ENCODE measurements at regions not wholly inside any gene's neighbourhood (a gene's known extent, or its start where the extent isn't known, plus 50 kb on each side); places are given as distances from the start of the nearest gene placed in this dataset.
A peak's percentile ranks its signal among the peaks of the same experiment; 100 is the strongest.
"Not testable (repeated sequence)": the region's sequence is repeated elsewhere in the genome, so short reads cannot be mapped to it uniquely, and the experiment has no call there.

DNA sequence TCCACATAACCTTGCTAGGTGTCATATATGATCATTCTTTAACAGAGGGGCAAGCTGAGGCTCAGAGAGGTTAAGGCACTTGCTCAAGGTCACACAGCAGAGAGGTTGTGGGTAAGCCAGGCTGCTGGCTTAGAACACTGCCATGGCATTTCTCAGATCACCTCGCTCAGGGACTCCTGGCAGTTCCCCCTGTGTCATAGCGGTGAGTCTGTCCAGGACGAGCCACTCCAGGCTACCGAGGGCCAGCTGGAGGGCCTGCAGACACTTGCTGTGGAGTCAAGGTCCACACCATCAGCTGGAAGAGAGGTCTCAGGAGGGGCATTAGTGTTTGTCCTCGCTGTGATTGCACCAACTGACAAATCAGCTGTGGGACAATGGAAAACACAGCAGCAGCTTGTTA is 794.7 kb downstream of the SPATA31A7 start:
- H3K9me2 ChIP-seq (replicated peaks; ENCODE audit: low read length); H3K79me2 ChIP-seq (ENCODE audit: low read length); H3K27me3 ChIP-seq (ENCODE audit: low read length); H3K27ac ChIP-seq (ENCODE audit: low read length); DNase-seq; H3K36me3 ChIP-seq (ENCODE audit: low read depth, low read length); BruUV-seq (replicated peaks); H3K4me1 ChIP-seq (ENCODE audit: insufficient read depth, low read length); POLR2A ChIA-PET (ENCODE audit: unreplicated experiment); H3K4me2 ChIP-seq (ENCODE audit: low read length); H4K20me1 ChIP-seq (ENCODE audit: low read length); H3K4me3 ChIP-seq (ENCODE audit: low read length); H3F3A ChIP-seq (ENCODE audit: low read length, unreplicated experiment); ATAC-seq; CTCF ChIA-PET; H3K9ac ChIP-seq (ENCODE audit: low read length); H3K9me3 ChIP-seq (ENCODE audit: low read length); H2AFZ ChIP-seq (ENCODE audit: low read length); intact Hi-C loops (cut with micrococcal nuclease): not testable (repeated sequence)

DNA sequence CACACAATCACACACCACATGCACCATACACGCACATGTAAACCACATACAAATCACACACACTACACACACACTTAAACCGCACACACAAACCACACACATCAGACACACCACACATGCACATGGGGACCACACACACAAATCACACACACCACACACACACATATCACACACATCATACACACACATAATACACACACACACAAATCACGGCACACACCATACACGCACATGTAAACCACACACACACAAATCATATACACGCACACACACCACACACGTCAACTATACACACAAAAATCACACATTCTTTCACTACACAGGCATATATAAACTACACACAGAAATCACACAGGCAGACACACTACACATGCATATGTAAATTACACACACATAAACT is 802.3 kb downstream of the SPATA31A7 start:
- CTCF ChIA-PET; H3K4me2 ChIP-seq (ENCODE audit: low read length); POLR2A ChIA-PET (ENCODE audit: unreplicated experiment); H3F3A ChIP-seq (ENCODE audit: low read length, unreplicated experiment); H3K9me2 ChIP-seq (replicated peaks; ENCODE audit: low read length); H3K4me1 ChIP-seq (ENCODE audit: insufficient read depth, low read length); H3K27me3 ChIP-seq (ENCODE audit: low read length); H3K9me3 ChIP-seq (ENCODE audit: low read length); H3K9ac ChIP-seq (ENCODE audit: low read length); intact Hi-C loops (cut with micrococcal nuclease); DNase-seq; H3K36me3 ChIP-seq (ENCODE audit: low read depth, low read length); H3K4me3 ChIP-seq (ENCODE audit: low read length); BruUV-seq (replicated peaks); H2AFZ ChIP-seq (ENCODE audit: low read length); H4K20me1 ChIP-seq (ENCODE audit: low read length); ATAC-seq; H3K79me2 ChIP-seq (ENCODE audit: low read length); H3K27ac ChIP-seq (ENCODE audit: low read length): not testable (repeated sequence)

- H3K27ac ChIP-seq (ENCODE audit: low read length); H3K9ac ChIP-seq (ENCODE audit: low read length); H3K79me2 ChIP-seq (ENCODE audit: low read length); H3K9me2 ChIP-seq (replicated peaks; ENCODE audit: low read length); H3K36me3 ChIP-seq (ENCODE audit: low read depth, low read length); H3K4me2 ChIP-seq (ENCODE audit: low read length); H4K20me1 ChIP-seq (ENCODE audit: low read length); H3F3A ChIP-seq (ENCODE audit: low read length, unreplicated experiment); H3K9me3 ChIP-seq (ENCODE audit: low read length); H2AFZ ChIP-seq (ENCODE audit: low read length); intact Hi-C loops (cut with micrococcal nuclease); POLR2A ChIA-PET (ENCODE audit: unreplicated experiment); CTCF ChIA-PET; H3K4me1 ChIP-seq (ENCODE audit: insufficient read depth, low read length); DNase-seq; H3K4me3 ChIP-seq (ENCODE audit: low read length); H3K27me3 ChIP-seq (ENCODE audit: low read length); BruUV-seq (replicated peaks): not testable (repeated sequence)
- ATAC-seq: peak; percentile 81
These were observed 842.6 kb downstream of the SPATA31A7 start for GRCh38 chr9:62032441-62032840.

GRCh38 chr9:62038260-62038659 is 848.4 kb downstream of the SPATA31A7 start:
- DNase-seq; BruUV-seq (replicated peaks): not testable (repeated sequence)

DNA sequence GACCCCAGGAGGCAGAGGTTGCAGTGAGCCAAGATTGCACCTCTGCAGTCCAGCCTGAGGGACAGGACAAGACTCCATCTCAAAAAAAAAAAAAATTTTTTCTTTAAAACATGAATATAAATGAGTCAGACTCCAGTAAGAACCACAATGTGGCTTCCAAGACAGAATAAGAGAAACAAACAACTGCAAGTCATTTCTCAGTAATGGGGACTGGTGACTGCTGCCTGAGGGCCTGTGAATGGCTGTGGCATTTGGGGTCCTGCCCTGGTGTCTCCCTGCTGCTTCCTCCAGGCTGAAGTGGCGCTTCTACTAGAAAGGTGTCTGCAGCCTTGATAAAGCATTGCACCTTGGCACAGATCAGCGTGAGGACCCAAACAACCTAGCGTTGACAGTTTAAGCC is 868.3 kb downstream of the SPATA31A7 start:
- H3K4me3 ChIP-seq (ENCODE audit: low read length); H3F3A ChIP-seq (ENCODE audit: low read length, unreplicated experiment); H3K27me3 ChIP-seq (ENCODE audit: low read length); H3K27ac ChIP-seq (ENCODE audit: low read length); BruUV-seq (replicated peaks); intact Hi-C loops (cut with micrococcal nuclease); H3K36me3 ChIP-seq (ENCODE audit: low read depth, low read length); H3K4me1 ChIP-seq (ENCODE audit: insufficient read depth, low read length); H4K20me1 ChIP-seq (ENCODE audit: low read length); H3K9me2 ChIP-seq (replicated peaks; ENCODE audit: low read length); H3K9ac ChIP-seq (ENCODE audit: low read length); CTCF ChIA-PET; POLR2A ChIA-PET (ENCODE audit: unreplicated experiment); H3K79me2 ChIP-seq (ENCODE audit: low read length); H2AFZ ChIP-seq (ENCODE audit: low read length); H3K4me2 ChIP-seq (ENCODE audit: low read length); H3K9me3 ChIP-seq (ENCODE audit: low read length): not testable (repeated sequence)
- DNase-seq (peak; percentile 0), ATAC-seq (peak; percentile 42)

More at GRCh38 chr9:62038260-62038659, 848.4 kb downstream of the SPATA31A7 start:
- H3K4me1 ChIP-seq (ENCODE audit: insufficient read depth, low read length); H3K4me3 ChIP-seq (ENCODE audit: low read length); H3K9ac ChIP-seq (ENCODE audit: low read length); H3K4me2 ChIP-seq (ENCODE audit: low read length); intact Hi-C loops (cut with micrococcal nuclease); H3K27ac ChIP-seq (ENCODE audit: low read length); H3K36me3 ChIP-seq (ENCODE audit: low read depth, low read length); H3K79me2 ChIP-seq (ENCODE audit: low read length); H3K27me3 ChIP-seq (ENCODE audit: low read length); CTCF ChIA-PET; POLR2A ChIA-PET (ENCODE audit: unreplicated experiment); H3K9me2 ChIP-seq (replicated peaks; ENCODE audit: low read length); H3F3A ChIP-seq (ENCODE audit: low read length, unreplicated experiment); H3K9me3 ChIP-seq (ENCODE audit: low read length); H2AFZ ChIP-seq (ENCODE audit: low read length); H4K20me1 ChIP-seq (ENCODE audit: low read length): not testable (repeated sequence)
- peak; percentile 50 for ATAC-seq

GRCh38 chr9:62071043-62071442 is 881.2 kb downstream of the SPATA31A7 start:
- H3K4me1 ChIP-seq (ENCODE audit: insufficient read depth, low read length); H3K27ac ChIP-seq (ENCODE audit: low read length); H3K9me3 ChIP-seq (ENCODE audit: low read length); intact Hi-C loops (cut with micrococcal nuclease); H3F3A ChIP-seq (ENCODE audit: low read length, unreplicated experiment); DNase-seq; H3K9ac ChIP-seq (ENCODE audit: low read length); H3K9me2 ChIP-seq (replicated peaks; ENCODE audit: low read length); H3K4me2 ChIP-seq (ENCODE audit: low read length); CTCF ChIA-PET; H3K27me3 ChIP-seq (ENCODE audit: low read length); H3K36me3 ChIP-seq (ENCODE audit: low read depth, low read length); H4K20me1 ChIP-seq (ENCODE audit: low read length); POLR2A ChIA-PET (ENCODE audit: unreplicated experiment); H3K79me2 ChIP-seq (ENCODE audit: low read length); BruUV-seq (replicated peaks); H2AFZ ChIP-seq (ENCODE audit: low read length); H3K4me3 ChIP-seq (ENCODE audit: low read length): not testable (repeated sequence)
- ATAC-seq: peak; percentile 43; the same call in 1 of the 2 replicates

- POLR2A ChIA-PET (ENCODE audit: unreplicated experiment); intact Hi-C loops (cut with micrococcal nuclease); H3K9ac ChIP-seq (ENCODE audit: low read length); CTCF ChIA-PET; H3K9me3 ChIP-seq (ENCODE audit: low read length); DNase-seq; H3K36me3 ChIP-seq (ENCODE audit: low read depth, low read length); H3K4me2 ChIP-seq (ENCODE audit: low read length); H4K20me1 ChIP-seq (ENCODE audit: low read length); H2AFZ ChIP-seq (ENCODE audit: low read length); H3K9me2 ChIP-seq (replicated peaks; ENCODE audit: low read length); ATAC-seq; H3K27me3 ChIP-seq (ENCODE audit: low read length); H3K4me3 ChIP-seq (ENCODE audit: low read length); BruUV-seq (replicated peaks); H3K27ac ChIP-seq (ENCODE audit: low read length); H3K79me2 ChIP-seq (ENCODE audit: low read length); H3F3A ChIP-seq (ENCODE audit: low read length, unreplicated experiment); H3K4me1 ChIP-seq (ENCODE audit: insufficient read depth, low read length): not testable (repeated sequence)
These were observed 883.6 kb downstream of the SPATA31A7 start for GRCh38 chr9:62073401-62073800.
